Breast epithelium (tissue), 3 donors: ENCODE measurements at regions not wholly inside any gene's neighbourhood (a gene's known extent, or its start where the extent isn't known, plus 50 kb on each side); places are given as distances from the start of the nearest gene placed in this dataset.

Source experiments
- POLR2A ChIP-seq: fragments of 450-650 bp; IDR thresholded peaks from one replicate; pipeline ENCODE4 v1.6.1; 2016; ENCODE audit warnings: antibody characterized with exemption, mild to moderate bottlenecking, moderate library complexity
- TF ChIP-seq, protein P1 (sequence below), 3 donors: fragments of 450-650 bp; IDR thresholded peaks; one replicate each; pipeline ENCODE4 v1.5.1; 2016 to 2017; ENCODE audit warnings: antibody characterized with exemption in 3 of 3, mild to moderate bottlenecking in 3 of 3, moderate library complexity in 3 of 3

DNA sequence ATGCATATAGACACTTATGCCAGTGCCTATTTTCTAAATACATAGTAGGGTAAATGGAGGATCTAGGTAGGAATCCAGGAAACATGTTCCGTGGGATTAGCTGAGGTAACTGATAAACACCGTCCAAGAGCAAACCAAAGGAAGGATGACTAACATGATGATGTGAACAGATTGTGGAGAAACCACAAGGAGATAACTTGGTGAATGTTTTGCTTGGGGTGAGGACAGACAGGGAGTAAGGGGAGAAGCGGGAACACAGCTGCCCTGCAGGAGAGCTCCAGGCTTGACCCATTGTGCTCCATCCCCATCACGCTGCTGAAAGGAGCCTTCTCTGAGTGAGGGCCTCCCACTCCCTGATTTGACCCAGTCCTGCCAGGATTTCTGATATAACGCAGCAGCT lies 87.0 kb upstream of the ZC3H11B start:
- TF ChIP-seq, protein P1, sequence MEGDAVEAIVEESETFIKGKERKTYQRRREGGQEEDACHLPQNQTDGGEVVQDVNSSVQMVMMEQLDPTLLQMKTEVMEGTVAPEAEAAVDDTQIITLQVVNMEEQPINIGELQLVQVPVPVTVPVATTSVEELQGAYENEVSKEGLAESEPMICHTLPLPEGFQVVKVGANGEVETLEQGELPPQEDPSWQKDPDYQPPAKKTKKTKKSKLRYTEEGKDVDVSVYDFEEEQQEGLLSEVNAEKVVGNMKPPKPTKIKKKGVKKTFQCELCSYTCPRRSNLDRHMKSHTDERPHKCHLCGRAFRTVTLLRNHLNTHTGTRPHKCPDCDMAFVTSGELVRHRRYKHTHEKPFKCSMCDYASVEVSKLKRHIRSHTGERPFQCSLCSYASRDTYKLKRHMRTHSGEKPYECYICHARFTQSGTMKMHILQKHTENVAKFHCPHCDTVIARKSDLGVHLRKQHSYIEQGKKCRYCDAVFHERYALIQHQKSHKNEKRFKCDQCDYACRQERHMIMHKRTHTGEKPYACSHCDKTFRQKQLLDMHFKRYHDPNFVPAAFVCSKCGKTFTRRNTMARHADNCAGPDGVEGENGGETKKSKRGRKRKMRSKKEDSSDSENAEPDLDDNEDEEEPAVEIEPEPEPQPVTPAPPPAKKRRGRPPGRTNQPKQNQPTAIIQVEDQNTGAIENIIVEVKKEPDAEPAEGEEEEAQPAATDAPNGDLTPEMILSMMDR (IDR thresholded peaks at IDR 0.05): no peak
- no peak for TF ChIP-seq POLR2A
